ENCODE measurements at regions not wholly inside any gene's neighbourhood (a gene's known extent, or its start where the extent isn't known, plus 50 kb on each side); places are given as distances from the start of the nearest gene placed in this dataset.
A peak's percentile ranks its signal among the peaks of the same experiment; 100 is the strongest.

DNA sequence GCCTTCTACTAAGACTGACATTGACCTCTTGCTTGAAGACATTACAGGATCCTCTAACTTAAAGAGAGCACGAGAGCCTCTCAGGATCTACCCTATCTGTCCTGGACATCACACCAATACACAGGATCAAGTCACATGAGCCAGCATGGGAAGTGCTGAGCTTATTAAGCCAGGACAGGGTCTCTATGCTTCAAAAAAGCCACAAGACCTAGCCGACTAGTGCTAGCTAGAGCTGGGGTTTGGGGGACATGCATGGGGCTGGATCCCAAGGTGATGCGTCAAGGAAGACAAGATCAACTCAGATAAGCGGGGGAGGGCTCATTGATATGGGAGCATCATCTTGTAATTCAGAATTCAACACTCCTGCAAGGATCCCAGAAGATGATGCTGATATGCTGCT, 167.2 kb upstream of the TAB2 start:
- no peak for ATAC-seq

DNA sequence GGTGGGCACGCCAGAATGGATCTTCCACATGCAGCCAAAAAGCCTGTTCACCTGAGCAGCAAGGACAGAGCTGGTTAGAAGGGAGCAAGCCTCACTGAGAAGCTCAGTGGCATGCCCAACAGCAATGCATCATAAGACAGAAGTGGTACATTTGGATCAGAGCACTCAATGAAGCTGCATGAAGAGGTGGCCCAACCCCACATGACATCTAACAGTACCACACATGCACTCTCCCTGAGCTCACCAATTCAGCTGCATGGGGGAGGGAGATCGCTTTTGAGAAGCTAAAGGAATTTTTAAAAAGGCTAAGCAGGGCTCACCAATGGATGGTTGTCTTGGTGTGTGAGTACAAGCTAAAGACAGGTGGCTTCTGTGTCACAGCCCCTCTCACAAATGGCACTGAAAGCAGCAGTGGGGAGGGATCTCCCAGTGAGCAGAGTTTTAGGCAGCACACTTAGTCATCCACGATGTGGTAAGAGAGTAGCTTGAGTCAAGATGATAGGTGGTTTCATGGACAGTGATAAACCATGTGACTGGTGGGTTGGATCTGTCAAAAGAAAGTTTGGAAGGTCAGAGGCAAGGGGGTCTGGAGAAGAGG, 166.6 kb upstream of the TAB2 start:
- peak; percentile 93 for ATAC-seq

DNA sequence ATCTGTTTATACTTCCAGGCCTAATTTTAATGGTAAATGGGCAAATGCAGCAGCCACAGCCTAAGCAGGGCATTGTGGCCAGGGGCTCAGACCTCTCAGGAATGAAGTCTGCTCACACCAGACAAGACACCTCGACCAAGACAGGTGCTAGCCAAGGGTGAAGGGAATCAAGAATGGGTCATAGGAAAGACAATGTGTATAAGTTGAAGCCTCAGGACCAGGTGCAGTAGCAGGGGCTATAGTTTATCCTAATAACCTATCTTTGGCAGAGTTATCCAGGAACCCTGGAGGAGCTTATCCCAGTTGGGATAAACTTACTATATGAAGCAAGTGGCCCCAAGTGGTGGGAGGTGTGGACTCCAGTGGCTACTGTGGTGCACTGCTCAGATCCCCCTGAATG, 165.0 kb upstream of the TAB2 start:
- no peak for ATAC-seq

DNA sequence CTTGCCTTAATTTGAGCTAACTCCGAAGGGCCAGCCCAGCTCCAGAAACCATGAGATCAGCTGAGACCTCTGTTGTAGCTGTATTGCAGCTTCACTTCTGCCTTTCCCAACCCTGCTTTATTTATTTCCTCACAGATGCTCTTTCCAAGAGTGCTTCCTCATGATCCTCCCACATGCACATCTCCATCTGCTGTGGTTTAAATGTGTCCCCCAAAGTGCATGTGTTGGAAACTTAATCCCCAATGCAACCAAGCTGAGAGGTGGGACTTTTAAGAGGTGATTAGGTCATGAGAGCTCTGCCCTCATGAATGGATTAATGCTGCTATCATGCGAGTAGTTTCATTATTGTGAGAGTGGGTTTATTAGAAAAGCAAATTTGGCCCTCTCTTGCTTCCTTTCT, 164.4 kb upstream of the TAB2 start:
- ATAC-seq = no peak

DNA sequence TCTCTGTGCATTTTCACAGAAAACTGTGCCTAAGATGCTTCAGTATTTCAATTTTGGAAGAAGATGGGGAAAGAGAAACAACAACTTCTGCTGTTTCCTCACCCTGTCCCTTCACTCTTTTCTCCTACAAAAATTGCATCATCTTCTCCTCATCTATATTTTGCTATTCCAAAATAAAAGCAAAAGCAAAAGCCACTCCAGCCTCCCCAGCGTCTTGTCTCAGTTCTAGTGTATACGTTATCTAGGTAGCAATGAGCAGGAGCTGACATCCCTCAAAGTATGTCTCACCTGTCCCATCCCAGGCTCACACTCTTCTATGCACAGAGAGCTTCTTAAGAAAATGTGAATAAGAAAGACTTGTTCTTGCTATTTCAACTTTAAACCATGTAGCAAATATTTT, 163.8 kb upstream of the TAB2 start:
- no peak for ATAC-seq

DNA sequence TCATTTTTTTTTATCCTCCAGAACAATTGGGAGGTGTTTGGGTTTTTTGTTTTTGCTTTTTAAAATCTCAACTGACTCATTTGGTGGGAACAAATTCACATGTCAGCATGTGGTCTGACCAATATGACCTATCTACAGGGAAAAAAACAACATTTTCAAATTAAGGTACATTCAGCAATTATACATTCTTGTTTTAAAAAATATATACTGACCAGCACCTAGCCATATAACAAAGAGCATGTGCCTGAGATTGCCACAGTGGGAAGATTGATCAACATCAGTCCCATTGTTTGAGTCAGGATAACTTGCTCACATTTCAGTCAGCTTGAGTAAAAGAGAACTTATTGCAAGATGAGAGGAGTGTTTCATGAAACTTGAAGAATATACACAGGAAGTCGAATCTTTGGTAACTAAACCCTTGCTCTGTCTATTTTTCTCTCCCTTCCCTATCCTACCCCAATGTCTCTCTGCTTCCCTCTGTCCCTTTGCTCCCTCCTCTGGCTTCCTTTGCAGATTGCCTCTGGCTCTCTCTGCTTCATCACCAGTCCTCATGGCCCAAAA, 163.2 kb upstream of the TAB2 start:
- ATAC-seq = no peak

DNA sequence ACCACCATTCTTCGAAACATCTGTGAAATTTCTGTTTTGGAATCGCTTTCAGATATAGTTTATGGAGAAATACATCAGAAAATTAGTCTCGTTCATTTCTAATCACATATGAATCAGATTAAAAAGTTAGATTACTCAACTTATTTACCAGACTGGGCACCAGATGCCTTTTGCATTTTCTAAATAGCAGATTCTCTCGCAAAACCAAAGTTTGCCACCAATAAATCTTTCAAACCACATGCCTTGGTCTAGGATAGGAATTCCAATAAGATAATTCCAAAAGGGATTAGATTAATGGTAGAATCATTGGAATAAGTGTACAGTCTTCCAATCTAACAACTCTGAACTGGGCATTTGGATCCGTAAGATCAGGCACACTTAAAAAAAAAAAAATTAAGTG, 160.4 kb upstream of the TAB2 start:
- no peak for ATAC-seq

DNA sequence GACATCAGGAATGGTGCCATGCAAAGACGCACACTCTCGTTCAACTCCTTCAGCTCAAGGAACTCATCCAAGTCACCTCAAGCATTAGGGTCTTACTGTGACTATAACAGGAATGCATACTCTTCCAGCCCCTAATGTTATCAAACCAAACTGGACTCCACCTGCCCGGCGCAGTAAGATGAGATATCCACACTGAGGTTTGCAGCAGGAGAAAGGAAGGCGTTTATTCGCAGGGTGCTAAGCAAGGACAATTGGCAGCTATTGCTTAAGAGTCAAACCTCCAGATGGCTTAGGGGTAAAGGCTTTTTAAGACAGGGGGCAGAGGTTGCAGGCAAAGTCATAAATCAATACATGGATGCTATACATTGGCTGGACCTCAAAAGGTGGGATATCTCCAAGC, 159.4 kb upstream of the TAB2 start:
- no peak for ATAC-seq

DNA sequence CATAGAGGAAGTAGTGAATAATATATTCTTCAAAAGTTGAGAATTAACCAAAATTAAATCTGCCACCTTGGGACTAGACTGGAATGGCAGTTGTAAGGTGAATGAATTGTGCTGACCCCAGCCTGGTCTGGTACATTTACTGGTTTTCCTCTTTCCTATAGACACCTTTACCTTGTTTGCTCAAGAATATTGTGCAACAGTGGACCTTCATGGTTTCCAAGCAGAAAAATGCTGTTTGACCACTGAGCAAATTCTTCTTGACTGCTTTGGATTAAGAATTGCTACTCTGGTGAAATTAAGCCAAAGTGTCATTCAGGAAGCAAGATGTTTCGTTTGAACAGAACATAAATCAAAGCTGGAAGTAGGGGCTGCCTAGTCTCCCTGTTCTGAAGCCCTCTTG, 156.6 kb upstream of the TAB2 start:
- no peak for ATAC-seq

DNA sequence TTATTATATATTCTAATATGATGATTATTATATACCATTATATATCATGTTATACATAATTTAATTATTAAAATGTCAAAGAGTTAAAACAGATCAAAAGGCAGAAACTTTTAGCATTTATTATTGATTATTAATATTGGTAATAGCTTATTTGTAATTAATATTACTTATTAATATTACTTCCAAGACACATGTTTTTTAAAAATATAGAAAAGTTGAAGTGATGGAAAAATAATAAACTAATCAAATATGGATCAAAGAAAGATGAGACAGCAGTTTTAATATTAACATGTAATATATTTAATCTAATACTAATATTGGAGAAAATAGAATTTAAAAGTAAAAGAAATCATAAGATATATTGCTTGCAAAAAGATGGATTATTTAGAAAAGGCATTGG, 154.6 kb upstream of the TAB2 start:
- ATAC-seq = no peak

DNA sequence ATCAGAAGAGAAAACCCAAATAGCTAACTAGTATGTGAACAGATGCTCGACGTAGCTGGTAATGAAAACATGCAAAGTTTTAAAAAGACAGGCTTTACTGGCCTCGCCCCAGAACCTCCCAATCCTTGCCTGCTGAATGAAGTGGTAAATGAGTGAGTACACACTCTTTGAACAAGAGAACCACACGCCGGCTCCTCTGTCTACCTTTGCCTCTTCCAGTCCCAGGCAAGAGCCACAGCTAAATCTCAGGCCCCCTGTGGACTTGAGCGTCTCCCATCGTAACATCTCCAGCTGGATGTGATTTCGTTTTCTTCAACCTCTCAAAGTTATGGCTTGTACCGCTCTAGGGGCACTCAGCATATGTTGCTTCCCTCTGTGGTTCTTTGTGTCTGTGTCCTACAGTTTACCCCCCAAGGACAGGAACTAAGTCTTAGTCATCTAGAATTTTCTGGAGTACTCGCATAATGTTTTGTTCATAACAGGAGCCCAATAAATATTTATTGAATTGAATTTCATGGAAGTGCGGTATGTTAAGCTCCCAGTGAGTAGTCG, 153.2 kb upstream of the TAB2 start:
- no peak for ATAC-seq

DNA sequence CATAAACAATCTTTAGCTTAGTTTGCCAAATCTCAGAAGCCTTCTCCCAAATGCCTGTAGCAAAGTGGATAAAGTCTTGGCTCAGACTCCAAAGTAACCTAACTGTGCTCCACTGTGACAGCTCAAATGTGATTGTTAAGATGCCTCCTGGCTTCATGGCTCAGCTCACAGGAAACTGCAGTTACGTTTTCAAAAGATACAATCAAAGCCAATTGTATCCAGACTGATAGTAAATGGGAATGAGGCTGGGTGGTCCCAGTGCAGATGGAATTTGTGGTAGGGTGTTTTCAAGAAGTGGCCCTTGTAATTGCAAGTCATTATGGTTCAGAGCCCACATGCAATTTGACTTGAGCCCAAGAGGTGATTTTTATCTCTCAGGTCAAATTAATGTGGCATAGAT, 151.2 kb upstream of the TAB2 start:
- no peak for ATAC-seq

DNA sequence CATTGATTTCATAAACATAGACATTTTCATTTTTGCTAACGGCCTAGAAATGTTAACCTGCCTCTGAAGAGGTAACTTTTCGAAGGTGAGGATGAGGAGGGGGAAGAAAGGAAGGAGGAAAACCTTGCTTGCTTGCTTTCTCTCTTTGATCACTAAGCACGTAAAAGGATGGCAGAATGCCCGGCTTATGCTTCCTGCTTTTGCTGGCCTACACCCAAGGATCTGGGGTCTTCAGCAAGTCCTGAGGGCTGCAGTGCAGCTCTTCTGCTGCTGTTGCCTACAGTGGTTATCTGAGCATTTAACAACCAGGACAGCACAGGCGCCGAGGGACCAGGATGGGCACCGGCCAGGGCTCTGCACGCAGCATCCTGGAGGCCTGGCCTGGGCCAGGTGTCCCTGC, 150.8 kb upstream of the TAB2 start:
- ATAC-seq = no peak

DNA sequence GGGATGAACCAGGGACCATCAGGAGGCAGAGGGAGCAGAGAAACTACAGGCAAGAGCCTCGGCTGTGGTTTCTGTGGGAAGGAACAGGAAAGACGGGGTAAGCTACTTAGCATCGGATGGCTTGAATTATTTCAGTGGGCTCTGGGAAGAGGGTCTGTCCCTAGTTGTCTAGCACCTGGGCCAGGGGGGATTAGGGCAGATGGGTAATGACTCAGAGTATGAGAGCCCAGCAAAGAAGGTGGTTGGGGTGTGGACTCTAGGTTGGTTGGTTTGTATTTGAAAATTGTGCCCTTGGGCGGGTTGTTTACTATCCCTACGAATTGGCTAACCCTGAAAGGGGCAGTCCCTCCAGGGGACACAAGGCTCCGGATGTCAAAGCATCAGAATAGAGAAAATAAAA, 148.5 kb upstream of the TAB2 start:
- no peak for ATAC-seq

DNA sequence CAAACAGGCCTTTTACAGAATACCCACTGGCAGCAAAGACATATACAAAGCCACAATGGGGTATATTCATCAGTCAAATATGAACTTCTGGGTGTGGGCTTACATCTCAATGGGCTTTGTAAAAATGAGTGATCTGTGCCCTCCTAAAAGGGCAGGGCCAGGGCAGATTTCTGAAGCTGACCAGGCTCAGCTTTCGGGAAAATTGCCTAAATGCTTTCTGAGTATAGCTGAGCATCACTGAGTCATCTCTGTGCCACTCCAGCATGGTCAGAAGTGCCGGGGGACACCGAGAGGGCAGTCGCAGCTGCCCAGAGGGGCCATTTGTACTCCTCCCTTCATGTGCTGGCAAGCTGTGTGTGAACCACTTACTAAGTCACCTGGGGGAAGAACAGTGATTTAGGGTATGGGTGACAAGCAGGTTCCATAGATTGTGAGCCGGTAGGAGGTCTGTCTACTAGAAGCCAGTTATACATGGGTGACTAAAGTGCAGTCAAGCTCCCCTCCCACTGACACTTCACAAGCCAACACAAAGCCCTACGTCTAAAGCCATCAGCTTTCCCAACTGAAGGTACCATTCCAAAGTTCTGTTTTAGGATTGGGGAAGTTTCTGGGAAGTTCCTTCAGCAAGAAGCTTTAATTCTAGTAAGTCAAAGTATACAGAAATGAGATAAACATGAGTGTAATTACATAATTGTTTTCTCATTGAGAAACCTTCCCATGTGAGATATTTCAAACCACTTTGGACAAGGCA, 147.6 kb upstream of the TAB2 start:
- ATAC-seq = no peak

DNA sequence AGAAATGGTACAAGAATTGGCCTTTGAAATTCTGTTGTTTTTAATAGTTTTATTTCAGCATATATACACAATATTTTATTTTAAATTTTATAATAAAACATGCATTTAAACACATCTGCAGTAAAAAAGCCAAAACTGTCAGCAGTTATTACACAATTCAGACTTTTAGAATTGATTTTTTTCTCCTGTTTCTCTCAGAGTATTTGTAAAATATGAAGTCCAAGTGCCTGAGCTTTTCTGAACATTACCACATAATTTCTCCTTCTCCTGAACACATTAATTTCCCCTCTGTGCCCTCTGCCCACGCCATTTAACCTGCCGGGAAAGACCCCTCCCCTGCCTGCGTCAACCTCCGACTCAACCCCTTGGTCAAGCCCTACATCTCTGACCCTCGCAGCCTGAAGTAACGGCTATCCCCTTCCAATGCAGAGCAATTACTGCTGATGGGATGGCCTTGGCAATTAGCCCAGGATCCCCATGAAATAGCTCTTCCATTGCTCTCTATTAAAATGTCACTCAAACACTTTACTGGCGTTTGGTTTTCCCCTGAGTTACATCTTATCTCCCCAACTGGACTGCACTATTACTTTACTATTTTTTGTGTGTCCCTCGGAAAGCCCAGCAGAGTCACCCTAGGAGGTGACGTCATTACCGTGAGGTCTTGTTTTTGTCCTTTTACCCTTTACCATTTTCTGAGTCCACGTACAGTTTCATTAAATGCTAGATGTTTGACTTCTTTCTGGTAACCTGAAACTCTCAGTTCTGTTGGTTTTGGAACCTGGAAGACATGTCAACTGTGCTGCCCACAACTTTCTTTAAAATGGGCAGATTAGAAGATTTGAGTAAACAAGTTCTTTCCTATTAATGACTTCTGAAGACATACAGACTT, 146.7 kb upstream of the TAB2 start:
- peak in 1 of 2 donors; percentile 38 for ATAC-seq

DNA sequence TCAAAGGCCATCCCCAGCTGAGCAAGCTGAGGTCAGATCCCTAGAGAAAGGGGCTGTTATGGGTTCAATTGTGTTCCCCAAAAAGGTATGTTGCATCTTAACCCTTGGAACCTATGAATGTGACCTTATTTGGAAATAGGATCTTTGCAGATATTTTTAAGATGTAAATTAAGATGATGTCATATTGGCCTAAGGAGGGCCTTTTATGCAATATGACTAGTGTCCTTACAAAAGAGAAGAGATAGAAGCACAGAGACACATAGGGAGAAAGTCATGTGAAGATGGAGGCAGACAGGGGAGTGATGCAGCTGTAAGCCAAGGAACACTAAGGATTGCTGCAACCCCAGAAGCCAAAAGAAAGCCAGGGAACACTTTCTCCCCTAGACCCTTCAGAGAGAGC, 144.3 kb upstream of the TAB2 start:
- no peak for ATAC-seq

DNA sequence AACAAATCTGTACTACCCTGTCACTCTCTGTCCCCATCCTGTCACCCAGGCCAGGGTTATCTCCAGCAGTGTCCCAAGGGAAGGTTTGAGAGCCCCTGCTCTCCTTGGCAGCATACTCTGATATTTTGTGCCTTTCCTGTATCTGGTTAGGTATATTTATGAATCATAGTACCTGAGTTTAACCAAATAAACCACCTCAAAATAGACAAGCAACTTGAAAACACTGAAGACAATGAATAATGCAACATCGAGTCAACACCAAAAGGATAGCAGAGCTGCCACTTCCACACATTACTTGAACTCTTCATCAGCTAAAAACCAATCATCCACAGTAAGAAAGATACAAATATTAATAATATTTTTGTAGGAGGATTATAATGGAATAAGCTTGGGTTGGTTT, 142.6 kb upstream of the TAB2 start:
- ATAC-seq = no peak

DNA sequence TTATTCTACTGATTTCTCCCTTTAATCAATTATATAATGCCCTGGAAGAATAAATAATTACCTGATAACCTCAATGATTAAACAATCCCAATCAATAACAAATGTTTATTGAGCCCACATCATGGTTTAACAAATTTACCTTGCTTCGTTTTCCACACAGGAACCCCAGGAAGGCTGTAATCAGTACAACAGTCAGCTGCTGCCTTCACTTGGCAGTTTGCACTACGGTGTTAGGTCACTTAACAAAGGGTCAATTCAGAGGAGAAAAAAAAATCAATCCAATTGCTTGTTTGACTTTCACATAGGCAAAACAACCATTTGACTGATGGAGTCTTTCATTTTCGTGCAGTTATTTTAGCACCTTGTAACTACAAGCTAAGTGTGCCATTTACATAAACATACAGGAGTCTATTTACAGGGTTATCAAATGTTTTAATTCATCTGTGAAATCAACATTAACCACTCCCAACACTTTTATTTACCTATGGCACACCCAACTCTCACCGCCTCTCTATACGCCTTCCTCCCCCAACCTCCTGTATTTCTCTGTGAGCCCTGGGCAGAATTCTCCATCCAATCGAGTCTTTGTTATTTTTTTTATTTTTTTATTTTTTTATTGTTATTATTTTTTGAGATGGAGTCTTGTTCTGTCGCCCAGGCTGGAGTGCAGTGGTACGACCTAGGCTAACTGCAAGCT, 140.4 kb upstream of the TAB2 start:
- no peak for ATAC-seq

DNA sequence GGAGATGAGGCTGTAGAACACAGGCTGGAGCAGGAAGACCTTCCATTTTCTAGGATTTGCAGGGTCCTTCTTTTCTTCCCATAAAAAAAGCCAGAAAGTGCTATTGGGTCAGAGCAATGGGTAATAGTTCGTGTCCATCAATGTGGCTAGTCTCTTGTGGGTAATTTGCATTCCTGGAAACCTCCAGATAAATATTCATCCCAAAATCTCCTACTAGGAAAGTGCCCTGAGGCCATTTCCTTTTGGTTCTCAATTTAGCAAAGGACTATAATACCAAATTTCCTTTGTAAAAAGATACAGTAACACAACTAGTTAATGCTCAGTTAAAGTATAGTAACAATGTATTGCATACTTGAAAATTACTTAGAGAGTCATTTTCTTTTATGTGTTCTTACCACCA, 138.1 kb upstream of the TAB2 start:
- no peak for ATAC-seq

DNA sequence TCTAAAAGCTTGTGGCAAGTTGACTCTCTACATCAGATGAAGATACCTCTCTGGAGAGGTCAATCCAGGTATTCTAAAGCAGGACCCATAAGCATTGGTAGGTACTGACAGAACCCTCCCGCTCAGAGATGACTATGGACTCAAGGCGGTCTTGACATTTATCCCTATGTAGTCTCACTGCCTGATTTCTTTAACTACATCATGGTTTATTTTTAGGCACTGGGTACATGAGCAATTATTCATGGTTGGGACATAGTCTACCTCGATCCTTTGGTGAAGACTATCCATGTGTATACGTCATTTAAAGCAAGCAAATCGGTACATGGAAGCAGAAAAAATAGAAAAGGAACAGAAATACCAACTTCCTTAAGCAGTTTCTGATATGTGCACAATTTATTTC, 136.2 kb upstream of the TAB2 start:
- ATAC-seq = no peak

DNA sequence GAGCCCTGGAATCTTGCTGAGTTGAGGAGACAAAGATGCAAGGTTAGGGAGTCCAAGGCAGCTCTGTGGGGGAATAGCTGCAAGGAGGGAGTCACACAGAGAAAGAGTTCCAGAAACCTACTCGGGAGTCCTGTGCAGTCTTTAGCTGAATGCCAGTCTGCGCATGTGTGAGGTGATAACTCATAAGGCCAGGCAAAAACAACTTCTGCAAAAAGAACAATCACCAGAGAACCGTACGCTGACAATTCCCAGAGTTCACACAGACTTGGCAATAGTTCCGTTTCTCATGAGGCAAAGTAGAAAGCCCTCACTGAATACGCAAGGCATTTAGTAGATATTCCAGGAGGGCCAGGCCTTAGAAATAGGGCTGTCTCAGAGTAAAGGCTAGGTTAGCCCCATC, 135.2 kb upstream of the TAB2 start:
- ATAC-seq = no peak

DNA sequence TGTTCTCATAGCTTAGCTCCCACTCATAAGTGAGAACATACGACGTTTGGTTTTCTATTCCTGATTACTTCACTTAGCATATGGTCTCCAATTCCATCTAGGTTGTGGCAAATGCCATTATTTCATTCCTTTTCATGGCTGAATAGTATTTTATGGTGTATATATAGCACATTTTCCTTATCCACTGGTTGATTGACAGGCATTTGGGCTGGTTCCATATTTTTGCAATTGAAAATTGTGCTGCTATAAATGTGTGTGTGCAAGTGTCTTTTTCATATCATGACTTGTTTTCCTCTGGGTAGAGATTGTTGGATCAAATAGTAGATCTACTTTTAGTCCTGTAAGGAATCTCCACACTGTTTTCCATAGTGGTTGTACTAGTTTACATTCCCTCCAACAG, 133.0 kb upstream of the TAB2 start:
- no peak for ATAC-seq

Data from activated CD4-positive, CD25-positive, alpha-beta regulatory T cell treated with anti-CD3 and anti-CD28 coated beads, Interleukin-2, amount 50 U/mL, for 24 hours (primary cell).